ENCODE measurements at regions not wholly inside any gene's neighbourhood (a gene's known extent, or its start where the extent isn't known, plus 50 kb on each side); places are given as distances from the start of the nearest gene placed in this dataset.
"Not testable (repeated sequence)": the region's sequence is repeated elsewhere in the genome, so short reads cannot be mapped to it uniquely, and the experiment has no call there.

DNA sequence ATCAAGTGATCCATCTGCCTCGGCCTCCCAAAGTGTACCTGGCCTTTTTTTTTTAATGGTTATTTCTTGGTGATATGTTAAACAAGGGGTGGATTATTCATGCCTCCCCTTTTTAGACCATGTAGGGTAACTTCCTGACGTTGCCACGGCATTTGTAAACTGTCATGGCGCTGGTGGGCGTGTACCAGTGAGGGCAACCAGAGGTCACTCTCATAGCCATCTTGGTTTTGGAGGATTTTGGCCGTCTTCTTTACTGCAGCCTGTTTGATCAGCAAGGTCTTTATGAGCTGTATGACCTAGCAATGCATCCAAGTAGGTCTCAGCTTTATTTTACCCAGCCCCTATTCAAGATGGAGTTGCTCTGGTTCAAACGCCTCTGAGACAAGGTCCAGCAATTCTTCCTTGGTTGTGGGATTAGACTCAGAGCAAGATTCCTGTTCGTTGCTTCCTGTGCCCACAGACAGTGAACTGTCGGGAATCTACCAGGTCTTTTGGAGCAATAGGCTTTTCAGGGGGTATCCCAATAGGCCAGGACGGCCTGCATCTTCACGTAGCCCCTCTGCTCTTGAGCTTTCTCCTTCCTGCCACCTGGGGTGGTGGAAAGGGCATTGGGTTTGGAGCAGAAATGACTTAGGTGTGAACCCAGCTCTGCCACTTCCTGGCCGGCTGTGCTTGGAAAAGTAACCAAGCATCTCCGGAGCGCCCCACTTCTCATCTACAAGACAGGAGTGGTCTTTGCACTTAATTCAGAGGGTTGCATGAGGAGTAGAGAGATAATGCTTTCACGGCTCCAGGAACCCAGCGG, 52.9 kb upstream of the SEC14L1 start:
- DNase-seq = no peak

DNA sequence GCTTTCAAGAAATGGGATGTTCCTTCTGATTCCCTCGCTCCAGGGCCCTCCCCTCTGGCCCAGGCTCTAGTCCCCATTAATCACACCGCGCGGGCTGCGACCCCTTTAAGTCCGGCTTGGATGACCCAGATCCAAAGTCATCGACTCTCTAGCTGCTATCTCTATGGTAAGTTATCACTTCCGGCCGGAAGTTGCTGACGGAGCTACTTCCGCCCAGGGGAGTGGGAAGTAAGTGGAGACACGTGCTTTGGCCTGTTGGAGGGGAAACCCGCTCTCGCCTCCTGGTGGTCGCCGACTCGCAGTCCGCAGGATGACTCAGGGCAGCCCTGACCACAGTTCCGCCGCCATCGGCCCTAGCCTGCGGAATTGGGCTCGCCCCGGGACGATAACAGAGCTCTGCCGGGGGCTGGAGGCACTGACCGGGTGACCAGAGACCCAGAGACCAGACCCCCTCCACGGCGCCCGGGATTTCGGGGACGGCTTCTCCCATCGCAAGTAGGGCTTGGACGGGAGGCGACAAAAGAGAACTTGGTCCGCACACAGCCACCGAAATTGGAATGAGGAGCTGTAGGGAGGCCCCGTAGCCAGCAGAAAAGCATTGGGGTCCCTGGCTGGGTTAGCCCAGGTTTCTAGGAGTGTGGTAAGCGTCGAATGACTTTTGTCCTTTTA, 52.2 kb upstream of the SEC14L1 start:
- peak; percentile 99 for DNase-seq

DNA sequence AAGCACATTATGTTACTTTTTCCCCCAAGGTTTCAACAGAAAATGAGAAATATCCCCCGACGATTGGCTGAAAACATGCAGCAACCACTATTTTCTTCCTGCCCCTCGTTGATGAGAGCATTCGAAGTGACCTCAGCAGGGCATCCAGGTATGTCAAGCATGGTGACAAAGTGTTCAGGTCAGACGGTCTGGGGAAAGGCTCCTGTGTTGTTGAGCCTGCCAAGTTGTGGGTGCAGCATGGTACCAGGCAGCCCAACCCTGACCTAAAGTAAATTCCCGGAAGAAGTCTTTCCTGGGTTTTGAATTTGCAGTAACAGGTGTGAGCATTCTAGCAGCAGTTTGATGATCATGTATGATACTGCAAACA, 51.7 kb upstream of the SEC14L1 start:
- no peak for DNase-seq

DNA sequence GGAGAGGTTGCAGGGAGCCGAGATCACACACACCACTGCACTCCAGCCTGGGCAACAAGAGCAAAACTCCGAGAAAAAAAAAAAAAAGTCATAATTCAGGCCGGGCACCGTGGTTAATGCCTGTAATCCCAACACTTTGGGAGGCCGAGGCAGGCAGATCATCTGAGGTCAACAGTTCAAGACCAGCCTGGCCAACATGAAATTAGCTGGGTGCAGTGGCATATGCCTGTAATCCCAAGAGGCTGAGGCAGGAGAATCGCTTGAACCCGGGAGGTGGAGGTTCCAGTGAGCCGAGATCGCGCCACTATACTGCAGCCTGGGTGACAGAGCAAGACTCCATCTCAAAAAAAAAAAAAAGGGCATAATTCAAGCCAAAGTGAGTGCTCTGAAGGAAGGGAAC, 50.8 kb upstream of the SEC14L1 start:
- DNase-seq = not testable (repeated sequence)

DNA sequence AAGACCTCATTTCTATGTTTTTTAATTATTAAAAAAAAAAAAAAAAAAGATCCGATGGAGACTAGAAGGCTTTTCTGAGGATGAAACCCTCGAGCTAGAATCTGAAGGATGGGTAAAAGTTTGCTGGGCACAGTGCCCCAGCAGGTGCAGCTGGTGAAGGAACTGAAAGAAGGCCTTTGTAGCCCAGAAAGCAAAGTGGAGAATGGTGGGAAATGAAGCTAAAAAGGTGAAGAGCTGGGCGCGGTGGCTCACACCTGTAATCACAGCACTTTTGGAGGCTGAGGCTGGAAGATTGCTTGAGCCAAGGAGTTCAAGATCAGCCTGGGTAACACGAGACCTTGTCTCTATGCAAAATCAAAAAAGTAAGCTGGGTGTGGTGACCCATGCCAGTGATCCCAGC, 50.3 kb upstream of the SEC14L1 start:
- DNase-seq = no peak
